RWPE1 (cell line): ENCODE measurements at regions not wholly inside any gene's neighbourhood (a gene's known extent, or its start where the extent isn't known, plus 50 kb on each side); places are given as distances from the start of the nearest gene placed in this dataset.
A peak's percentile ranks its signal among the peaks of the same experiment; 100 is the strongest.

ENCODE experiments used
- CTCF ChIA-PET: fragments of 350-600 bp; sonication (Branson Sonifier 250); formaldehyde crosslinking; extraction: SDS; loops from one replicate; lab custom pipeline; 2021; lab: Yijun Ruan, JAX
- POLR2A ChIA-PET: fragments of 400-600 bp; formaldehyde crosslinking; extraction: SDS; loops from one replicate; lab custom pipeline; 2020; ENCODE audit warnings: antibody characterized with exemption; ENCODE audit not compliant: low non-redundant PET; lab: Yijun Ruan, JAX
- DNase-seq: peaks from one replicate; pipeline ENCODE4 v3.0.0; 2012; ENCODE audit warnings: low spot score
- H3K27ac ChIP-seq: fragments of 450-650 bp; 2 replicates; pipeline ENCODE4 v1.5.1; 2017
- CTCF ChIP-seq: fragments of 450-650 bp; conservative IDR thresholded peaks from 2 replicates; pipeline ENCODE4 v1.5.1; 2017; ENCODE audit warnings: low read depth, mild to moderate bottlenecking

- ChIA-PET CTCF (interaction anchor here (0.6 kb wide), 2 partner anchors 185 to 422 kb away, joined by 3 to 6 read pairs; no protein-coding TSS in a partner anchor), POLR2A (no interaction called here)
- no peak for TF ChIP-seq CTCF
Observed at GRCh38 chr15:94838281-94838680, 606.9 kb downstream of the MCTP2 start.

GRCh38 chr15:94840794-94841783, 609.7 kb downstream of the MCTP2 start:
- CTCF ChIA-PET: no interaction called here
- POLR2A ChIA-PET: no interaction called here

More at GRCh38 chr15:94838281-94838680, 606.9 kb downstream of the MCTP2 start:
- no peak for DNase-seq
- no peak overlapping the region for H3K27ac ChIP-seq

GRCh38 chr15:94843060-94843459, 611.7 kb downstream of the MCTP2 start:
- no peak for TF ChIP-seq CTCF
- CTCF ChIA-PET: interaction anchor here (0.6 kb wide), 1 partner anchor 34 kb away, joined by 3 read pairs; no protein-coding TSS in a partner anchor
- POLR2A ChIA-PET: no interaction called here

More at GRCh38 chr15:94840794-94841783, 609.7 kb downstream of the MCTP2 start:
- no peak for TF ChIP-seq CTCF
- peak overlapping the region; percentile 56 for H3K27ac ChIP-seq
- peak; percentile 27 for DNase-seq

GRCh38 chr15:94844198-94844537, 612.8 kb downstream of the MCTP2 start:
- DNase-seq: no peak
- H3K27ac ChIP-seq: peak overlapping the region; percentile 78
- POLR2A ChIA-PET: no interaction called here
- CTCF ChIA-PET: no interaction called here
- TF ChIP-seq CTCF: no peak

More at GRCh38 chr15:94843060-94843459, 611.7 kb downstream of the MCTP2 start:
- DNase-seq: no peak
- H3K27ac ChIP-seq: no peak overlapping the region

- TF ChIP-seq CTCF: peak; percentile 52
- POLR2A ChIA-PET: no interaction called here
- CTCF ChIA-PET: no interaction called here
- DNase-seq: peak; percentile 45
- peak overlapping the region; percentile 78 for H3K27ac ChIP-seq
Observed at GRCh38 chr15:94844538-94845389, 613.4 kb downstream of the MCTP2 start.

- peak overlapping the region; percentile 78 for H3K27ac ChIP-seq
- POLR2A ChIA-PET: no interaction called here
- DNase-seq: no peak
- CTCF ChIA-PET: no interaction called here
- TF ChIP-seq CTCF: peak; percentile 22; the same call in 1 of the 2 replicates
Observed at GRCh38 chr15:94845390-94845716, 614.0 kb downstream of the MCTP2 start.
